A673 (cell line): ENCODE measurements at regions not wholly inside any gene's neighbourhood (a gene's known extent, or its start where the extent isn't known, plus 50 kb on each side); places are given as distances from the start of the nearest gene placed in this dataset.

Experiments used
- EZH2 ChIP-seq: fragments of 200-600 bp; sonication (generic); IDR thresholded peaks from 2 replicates; pipeline ENCODE4 v1.6.1; 2017; ENCODE audit warnings: borderline replicate concordance, low read depth, mild to moderate bottlenecking, mixed read lengths, antibody characterized with exemption, low read length; ENCODE audit not compliant: poor library complexity, severe bottlenecking
- TF ChIP-seq, protein P1 (sequence below): fragments of 300-800, 200-600 bp; sonication (generic); conservative IDR thresholded peaks from 2 replicates; pipeline ENCODE4 v1.5.1; 2017; ENCODE audit warnings: low read depth, mild to moderate bottlenecking, antibody characterized with exemption, low read length, moderate library complexity, mixed read lengths

DNA sequence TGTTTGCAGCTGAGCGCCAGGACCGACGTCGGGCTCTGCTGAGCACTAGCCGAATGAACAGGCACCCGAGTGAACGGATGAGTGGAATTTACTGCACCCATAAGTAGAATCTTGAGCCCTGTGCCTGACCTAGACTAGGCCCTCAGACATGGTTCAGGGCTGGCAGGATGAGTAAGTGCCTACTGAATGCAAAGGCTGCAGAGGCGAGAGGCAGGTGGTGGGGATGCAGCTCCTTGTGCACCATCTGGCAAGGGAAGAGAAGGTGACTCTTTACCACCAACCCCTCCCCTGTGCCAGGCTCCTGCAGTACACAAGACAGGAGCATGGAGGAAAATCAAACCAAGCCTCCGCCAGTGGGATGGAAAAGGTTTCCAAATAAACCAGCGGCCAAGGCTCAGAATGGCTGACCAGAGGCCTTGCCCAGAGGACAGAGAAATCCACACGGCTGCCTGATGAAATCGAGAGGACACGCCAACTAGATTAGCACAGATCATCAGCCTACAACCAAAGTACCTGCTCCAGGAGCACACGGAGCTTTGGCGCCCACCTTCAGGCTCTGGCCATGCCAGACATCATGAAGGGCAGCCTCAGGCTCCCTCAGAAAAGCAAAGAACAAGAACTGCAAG, 141.7 kb upstream of the IQSEC1 start:
- TF ChIP-seq EZH2: no peak
- TF ChIP-seq, protein P1, sequence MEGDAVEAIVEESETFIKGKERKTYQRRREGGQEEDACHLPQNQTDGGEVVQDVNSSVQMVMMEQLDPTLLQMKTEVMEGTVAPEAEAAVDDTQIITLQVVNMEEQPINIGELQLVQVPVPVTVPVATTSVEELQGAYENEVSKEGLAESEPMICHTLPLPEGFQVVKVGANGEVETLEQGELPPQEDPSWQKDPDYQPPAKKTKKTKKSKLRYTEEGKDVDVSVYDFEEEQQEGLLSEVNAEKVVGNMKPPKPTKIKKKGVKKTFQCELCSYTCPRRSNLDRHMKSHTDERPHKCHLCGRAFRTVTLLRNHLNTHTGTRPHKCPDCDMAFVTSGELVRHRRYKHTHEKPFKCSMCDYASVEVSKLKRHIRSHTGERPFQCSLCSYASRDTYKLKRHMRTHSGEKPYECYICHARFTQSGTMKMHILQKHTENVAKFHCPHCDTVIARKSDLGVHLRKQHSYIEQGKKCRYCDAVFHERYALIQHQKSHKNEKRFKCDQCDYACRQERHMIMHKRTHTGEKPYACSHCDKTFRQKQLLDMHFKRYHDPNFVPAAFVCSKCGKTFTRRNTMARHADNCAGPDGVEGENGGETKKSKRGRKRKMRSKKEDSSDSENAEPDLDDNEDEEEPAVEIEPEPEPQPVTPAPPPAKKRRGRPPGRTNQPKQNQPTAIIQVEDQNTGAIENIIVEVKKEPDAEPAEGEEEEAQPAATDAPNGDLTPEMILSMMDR: no peak
